C4-2B (cell line): ENCODE measurements at regions not wholly inside any gene's neighbourhood (a gene's known extent, or its start where the extent isn't known, plus 50 kb on each side); places are given as distances from the start of the nearest gene placed in this dataset.

Experiments
- ZFX ChIP-seq: fragments of 450-650 bp; IDR thresholded peaks from 2 replicates; pipeline ENCODE4 v1.6.1; 2017
- TF ChIP-seq, protein P1 (sequence below): fragments of 450-650 bp; conservative IDR thresholded peaks from 2 replicates; pipeline ENCODE4 v1.5.1; 2017; ENCODE audit warnings: mild to moderate bottlenecking

DNA sequence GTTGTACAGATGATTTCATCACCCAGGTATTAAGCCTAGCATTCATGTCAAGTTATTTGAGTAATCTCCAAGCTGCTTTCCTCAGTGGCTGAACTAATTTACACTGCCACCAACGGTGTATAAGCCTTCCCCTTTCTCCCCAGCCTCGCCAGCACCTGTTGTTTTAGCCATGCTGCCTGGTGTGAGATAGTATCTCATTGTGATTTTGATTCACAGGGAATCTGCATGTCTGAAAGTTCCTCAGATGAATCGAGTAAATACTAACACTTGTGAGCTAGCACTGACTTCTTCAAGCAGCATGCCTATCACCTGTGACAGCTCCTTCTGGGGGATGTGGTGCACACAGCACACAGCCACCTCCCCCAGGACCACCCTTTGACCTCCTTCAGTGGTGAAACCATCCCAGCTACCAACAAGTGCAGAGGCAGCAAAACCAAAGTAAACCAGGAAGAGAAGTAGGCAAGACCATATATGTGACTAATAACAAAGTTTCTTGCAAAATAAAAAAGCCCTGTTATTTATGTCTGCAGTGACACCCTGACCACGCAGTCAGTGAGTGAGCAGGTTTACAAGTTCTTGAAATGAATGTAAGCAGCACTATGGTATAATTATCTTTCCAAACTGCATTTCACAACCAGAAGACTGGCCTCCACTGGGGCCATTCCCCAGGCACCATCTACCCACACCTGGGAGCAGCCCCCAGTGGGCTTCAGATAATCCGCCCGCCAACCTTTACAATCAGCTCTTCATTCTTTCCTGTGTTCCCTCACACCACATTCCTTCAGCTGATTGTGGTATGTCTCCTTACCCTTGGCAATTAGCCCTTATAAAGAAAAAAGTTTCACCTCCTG, 173.8 kb downstream of the ETS2 start:
- TF ChIP-seq, protein P1, sequence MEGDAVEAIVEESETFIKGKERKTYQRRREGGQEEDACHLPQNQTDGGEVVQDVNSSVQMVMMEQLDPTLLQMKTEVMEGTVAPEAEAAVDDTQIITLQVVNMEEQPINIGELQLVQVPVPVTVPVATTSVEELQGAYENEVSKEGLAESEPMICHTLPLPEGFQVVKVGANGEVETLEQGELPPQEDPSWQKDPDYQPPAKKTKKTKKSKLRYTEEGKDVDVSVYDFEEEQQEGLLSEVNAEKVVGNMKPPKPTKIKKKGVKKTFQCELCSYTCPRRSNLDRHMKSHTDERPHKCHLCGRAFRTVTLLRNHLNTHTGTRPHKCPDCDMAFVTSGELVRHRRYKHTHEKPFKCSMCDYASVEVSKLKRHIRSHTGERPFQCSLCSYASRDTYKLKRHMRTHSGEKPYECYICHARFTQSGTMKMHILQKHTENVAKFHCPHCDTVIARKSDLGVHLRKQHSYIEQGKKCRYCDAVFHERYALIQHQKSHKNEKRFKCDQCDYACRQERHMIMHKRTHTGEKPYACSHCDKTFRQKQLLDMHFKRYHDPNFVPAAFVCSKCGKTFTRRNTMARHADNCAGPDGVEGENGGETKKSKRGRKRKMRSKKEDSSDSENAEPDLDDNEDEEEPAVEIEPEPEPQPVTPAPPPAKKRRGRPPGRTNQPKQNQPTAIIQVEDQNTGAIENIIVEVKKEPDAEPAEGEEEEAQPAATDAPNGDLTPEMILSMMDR, result no peak
- no peak for TF ChIP-seq ZFX
